Right ventricle myocardium superior (tissue), 1 donor: ENCODE measurements at regions not wholly inside any gene's neighbourhood (a gene's known extent, or its start where the extent isn't known, plus 50 kb on each side); places are given as distances from the start of the nearest gene placed in this dataset.
A peak's percentile ranks its signal among the peaks of the same experiment; 100 is the strongest.

Experiments used
- ATAC-seq: fragments of 200-7000 bp; cut with Tn5 transposase; one replicate; pipeline ENCODE4 v1.9.1; 2020; ENCODE audit warnings: mild to moderate bottlenecking; ENCODE audit not compliant: poor library complexity
- DNase-seq: peaks from one replicate; pipeline ENCODE4 v3.0.0-alpha.2; 2020
- intact Hi-C: fragments of 100-400 bp; cut with DNase I; formaldehyde crosslinking; loops from one replicate; pipeline ENCODE4 v1.11.2; 2022
- donor health status: DM: no; HTN: yes; CAD: no; lungs with severe emphysema.

GRCh38 chr12:4088451-4088850, 185.1 kb upstream of the CCND2 start:
- DNase-seq (no peak), ATAC-seq (no peak)
- intact Hi-C loops, result no loop called here

- intact Hi-C loops, result no loop called here
- DNase-seq (no peak), ATAC-seq (no peak)
These were observed 187.1 kb upstream of the CCND2 start for GRCh38 chr12:4086481-4086880.

GRCh38 chr12:4084573-4084972, 189.0 kb upstream of the CCND2 start:
- intact Hi-C loops, result no loop called here
- no peak for ATAC-seq
- DNase-seq, result peak; percentile 50

GRCh38 chr12:4082809-4083403, 190.7 kb upstream of the CCND2 start:
- ATAC-seq, result no peak
- intact Hi-C loops, result no loop called here
- no peak for DNase-seq

GRCh38 chr12:4080213-4080612, 193.3 kb upstream of the CCND2 start:
- intact Hi-C loops, result no loop called here

GRCh38 chr12:4074129-4074528, 199.4 kb upstream of the CCND2 start:
- DNase-seq (no peak), ATAC-seq (no peak)
- intact Hi-C loops, result no loop called here

More at GRCh38 chr12:4080213-4080612, 193.3 kb upstream of the CCND2 start:
- no peak for ATAC-seq
- DNase-seq, result no peak

- no peak for ATAC-seq
- DNase-seq, result no peak
- intact Hi-C loops, result no loop called here
These were observed 196.4 kb upstream of the PARP11 start for GRCh38 chr12:4069670-4070010.

- DNase-seq (no peak), ATAC-seq (no peak)
- intact Hi-C loops, result no loop called here
These were observed 195.9 kb upstream of the PARP11 start for GRCh38 chr12:4068981-4069669.

- DNase-seq (no peak), ATAC-seq (no peak)
- intact Hi-C loops, result no loop called here
These were observed 190.8 kb upstream of the PARP11 start for GRCh38 chr12:4064008-4064407.

- ATAC-seq (no peak), DNase-seq (no peak)
- intact Hi-C loops, result no loop called here
These were observed 186.8 kb upstream of the PARP11 start for GRCh38 chr12:4059898-4060568.

- intact Hi-C loops, result no loop called here
- DNase-seq, result no peak
- ATAC-seq, result no peak
These were observed 184.0 kb upstream of the PARP11 start for GRCh38 chr12:4056910-4057845.

- intact Hi-C loops, result no loop called here
- ATAC-seq (no peak), DNase-seq (no peak)
These were observed 181.4 kb upstream of the PARP11 start for GRCh38 chr12:4054630-4055029.

GRCh38 chr12:4052691-4053090, 179.5 kb upstream of the PARP11 start:
- peak; percentile 70 for ATAC-seq
- intact Hi-C loops, result no loop called here
- DNase-seq, result no peak

GRCh38 chr12:4051596-4051995, 178.4 kb upstream of the PARP11 start:
- DNase-seq (no peak), ATAC-seq (no peak)
- intact Hi-C loops, result no loop called here

GRCh38 chr12:4050340-4050739, 177.1 kb upstream of the PARP11 start:
- ATAC-seq (no peak), DNase-seq (no peak)
- intact Hi-C loops, result no loop called here

- intact Hi-C loops, result no loop called here
- ATAC-seq (no peak), DNase-seq (no peak)
These were observed 176.3 kb upstream of the PARP11 start for GRCh38 chr12:4049298-4050080.

- DNase-seq (no peak), ATAC-seq (no peak)
- intact Hi-C loops, result no loop called here
These were observed 174.2 kb upstream of the PARP11 start for GRCh38 chr12:4047421-4047820.

GRCh38 chr12:4046495-4046840, 173.3 kb upstream of the PARP11 start:
- no peak for DNase-seq

More at GRCh38 chr12:4046495-4046840, 173.3 kb upstream of the PARP11 start:
- intact Hi-C loops, result no loop called here
- ATAC-seq, result no peak
